RPMI7951 (cell line): ENCODE measurements at regions not wholly inside any gene's neighbourhood (a gene's known extent, or its start where the extent isn't known, plus 50 kb on each side); places are given as distances from the start of the nearest gene placed in this dataset.

ENCODE experiments used
- DNase-seq: peaks from one replicate; pipeline ENCODE4 v3.0.0-alpha.2; 2012; ENCODE audit warnings: low read depth

- no peak for DNase-seq
Observed at GRCh38 chr17:77379065-77379428, 238.3 kb downstream of the SEC14L1 start.

- no peak for DNase-seq
Observed at GRCh38 chr17:77379832-77380231, 239.1 kb downstream of the SEC14L1 start.

DNA sequence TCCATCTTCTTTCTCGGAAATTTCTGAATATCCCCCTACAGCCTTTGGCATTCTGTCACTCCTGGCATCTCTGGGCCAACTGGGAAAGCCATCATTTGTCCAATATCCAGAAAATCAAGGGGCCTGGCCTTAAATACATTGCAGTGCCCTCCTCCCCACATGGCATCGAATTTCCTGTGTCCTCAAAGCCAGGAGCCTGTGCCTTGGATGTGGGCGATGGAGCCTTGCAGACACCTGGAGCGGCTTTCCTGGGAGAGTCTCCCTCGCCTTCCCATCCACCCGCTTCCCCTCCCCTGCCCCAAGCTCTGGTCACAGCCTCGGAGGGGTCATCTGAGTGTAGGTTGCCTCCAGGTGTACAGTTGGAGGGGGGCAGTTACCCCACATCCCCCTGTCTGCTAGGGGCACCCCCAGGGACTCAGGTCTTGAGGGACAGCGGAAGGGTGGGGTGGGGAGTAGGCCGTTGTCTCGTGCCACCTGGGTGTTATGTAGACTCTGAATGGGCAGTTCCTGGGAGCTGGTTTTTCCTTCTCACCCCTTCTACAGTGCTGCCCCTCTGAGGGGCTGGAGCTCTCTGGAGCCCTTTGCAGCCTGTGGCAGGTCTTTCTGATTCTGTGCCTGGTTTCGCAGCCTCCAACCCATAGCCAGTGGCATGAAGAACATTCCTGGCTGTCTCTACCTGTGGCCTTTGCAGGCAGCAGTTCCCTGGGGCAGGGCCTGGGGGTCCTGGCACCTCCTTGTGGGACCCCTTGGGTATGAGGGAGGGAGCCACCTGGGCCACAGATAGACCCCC lies 239.8 kb downstream of the SEC14L1 start:
- no peak for DNase-seq

DNA sequence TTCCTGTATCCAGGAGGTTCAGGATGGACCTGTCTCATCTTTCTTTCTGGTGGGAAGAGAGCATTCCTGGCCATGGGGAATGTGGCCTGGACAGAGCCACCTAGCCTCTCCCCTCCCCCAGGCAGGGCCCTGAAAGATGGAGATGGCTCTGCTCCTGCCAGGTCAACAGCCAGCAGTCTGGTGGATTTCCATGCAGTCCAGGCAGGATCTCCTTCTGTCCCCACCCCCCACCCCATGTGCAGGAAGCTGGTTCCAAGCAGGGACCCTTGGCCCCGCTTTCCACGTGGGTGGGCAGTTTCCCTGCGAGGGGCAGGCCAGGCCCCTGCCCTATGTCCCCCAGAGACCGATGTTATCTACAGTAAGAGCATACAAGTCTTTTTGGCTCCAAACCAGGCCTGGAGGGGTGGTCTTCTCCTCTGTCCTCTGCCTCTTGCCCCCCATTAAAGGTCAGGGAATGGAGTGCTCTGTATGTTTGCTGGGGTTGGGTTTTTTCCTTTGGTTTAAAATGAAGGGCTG lies 240.5 kb downstream of the SEC14L1 start:
- no peak for DNase-seq

DNA sequence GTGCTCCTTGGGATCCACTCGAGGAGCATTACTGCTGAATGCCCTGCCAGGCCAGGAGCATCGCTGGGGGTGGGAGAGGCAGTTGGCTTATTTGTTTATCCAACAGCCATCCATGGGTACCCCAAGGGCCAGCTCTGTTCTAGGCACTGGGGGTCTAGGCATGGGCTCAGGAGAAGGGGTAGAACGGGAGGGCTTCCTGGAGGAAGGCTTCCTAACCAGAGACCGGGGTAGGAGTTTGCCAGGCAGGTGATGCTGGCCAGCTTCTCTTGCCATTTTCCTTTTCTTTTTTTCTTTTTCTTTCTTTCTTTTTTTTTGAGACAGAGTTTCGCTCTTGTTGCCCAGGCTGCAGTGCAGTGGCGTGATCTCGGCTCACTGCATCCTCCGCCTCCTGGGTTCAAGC lies 241.0 kb downstream of the SEC14L1 start:
- no peak for DNase-seq

- no peak for DNase-seq
Observed at GRCh38 chr17:77382356-77382911, 241.7 kb downstream of the SEC14L1 start.

- peak; percentile 36 for DNase-seq
Observed at GRCh38 chr17:77382966-77383612, 242.3 kb downstream of the SEC14L1 start.

GRCh38 chr17:77383613-77384608 lies 243.1 kb downstream of the SEC14L1 start:
- DNase-seq, result no peak

DNA sequence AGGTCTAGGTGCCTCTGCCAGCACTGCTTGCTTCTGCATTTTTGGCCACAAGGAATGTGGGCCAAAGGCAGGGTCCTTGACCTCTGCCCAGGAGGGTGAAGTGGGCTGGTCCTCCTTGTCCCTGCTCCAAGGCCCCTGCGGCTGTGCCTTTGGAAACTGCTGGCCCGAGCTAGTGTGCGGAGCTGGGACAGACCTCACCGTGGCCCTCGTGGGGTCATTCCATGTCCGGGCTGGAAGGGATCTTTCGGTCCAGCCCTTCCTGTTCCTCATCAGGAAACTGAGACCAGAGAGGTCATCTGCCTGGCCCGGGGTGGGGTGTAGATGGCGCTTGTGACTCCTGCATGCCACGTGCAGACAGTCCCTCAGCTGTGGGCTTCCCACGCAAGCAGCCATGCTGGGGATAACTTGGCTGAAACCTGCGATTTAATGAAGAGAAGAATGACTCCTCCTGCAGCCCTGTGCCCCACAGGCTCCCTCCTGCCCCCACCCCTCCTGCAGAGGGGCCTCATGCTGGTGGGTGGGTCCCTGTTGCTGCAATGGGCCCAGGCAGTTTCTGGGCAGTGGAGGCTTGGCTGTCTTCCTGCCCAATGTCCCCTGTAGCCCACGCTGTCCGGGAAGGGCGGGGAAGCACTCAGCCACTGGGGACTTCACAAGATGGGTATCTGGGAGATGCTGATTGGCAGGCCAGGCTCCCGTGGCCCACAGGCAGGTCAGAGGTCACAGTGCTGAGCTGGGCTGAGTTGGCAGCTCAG lies 245.2 kb downstream of the SEC14L1 start:
- DNase-seq, result no peak

DNA sequence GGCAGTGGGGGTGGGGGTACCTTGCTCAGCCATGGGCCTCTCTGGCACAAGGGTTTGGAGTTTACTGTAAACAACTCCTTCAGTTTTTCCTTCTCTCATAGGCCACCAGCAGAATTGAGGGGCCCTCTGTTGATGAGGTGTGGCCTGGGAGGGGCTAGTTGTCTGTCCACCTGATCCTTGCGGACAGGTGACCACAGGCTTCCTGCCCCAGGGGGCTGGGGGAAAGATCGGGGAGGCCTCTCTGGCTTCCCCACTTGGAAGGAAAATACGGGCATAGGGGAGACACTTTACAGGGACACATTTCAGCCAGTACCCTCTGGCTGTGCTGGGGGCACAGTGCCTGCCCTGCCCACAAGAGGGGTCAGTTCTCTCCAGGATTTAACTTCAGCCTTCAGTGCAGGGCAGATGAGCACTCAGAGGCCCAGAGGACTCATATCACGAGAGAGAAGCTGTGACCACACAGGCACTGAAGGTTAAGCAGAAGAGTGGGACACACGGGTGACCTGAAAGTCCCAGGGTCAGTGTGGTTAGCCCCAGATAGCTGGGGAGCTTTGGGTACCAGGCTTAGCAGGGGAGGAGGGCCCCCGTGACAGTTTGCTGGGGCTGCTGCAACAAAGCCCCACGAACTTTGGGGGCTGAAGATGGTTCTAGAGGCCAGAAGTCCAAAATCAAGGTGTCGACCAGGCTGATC lies 245.9 kb downstream of the SEC14L1 start:
- no peak for DNase-seq

DNA sequence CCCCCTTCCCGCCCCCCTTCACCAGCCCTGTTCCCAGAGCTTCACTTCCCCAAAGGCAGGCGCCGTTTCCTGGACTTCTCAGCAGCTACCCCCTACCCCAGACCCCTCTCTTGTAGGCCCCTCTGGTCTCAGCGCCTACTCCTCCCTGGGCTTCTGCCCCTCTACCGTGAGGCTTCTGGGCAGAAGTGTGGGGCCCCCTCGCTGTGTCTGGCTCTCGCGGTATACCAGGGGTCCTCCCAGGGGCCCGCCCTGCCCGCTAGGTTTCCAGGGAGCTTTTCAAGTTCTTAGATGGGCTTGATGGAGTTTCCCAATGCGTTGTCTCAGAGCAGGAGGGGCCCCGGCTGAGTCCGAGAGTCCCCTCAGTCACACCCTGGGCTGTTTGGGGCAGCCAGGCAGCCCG lies 247.1 kb downstream of the SEC14L1 start:
- no peak for DNase-seq

DNA sequence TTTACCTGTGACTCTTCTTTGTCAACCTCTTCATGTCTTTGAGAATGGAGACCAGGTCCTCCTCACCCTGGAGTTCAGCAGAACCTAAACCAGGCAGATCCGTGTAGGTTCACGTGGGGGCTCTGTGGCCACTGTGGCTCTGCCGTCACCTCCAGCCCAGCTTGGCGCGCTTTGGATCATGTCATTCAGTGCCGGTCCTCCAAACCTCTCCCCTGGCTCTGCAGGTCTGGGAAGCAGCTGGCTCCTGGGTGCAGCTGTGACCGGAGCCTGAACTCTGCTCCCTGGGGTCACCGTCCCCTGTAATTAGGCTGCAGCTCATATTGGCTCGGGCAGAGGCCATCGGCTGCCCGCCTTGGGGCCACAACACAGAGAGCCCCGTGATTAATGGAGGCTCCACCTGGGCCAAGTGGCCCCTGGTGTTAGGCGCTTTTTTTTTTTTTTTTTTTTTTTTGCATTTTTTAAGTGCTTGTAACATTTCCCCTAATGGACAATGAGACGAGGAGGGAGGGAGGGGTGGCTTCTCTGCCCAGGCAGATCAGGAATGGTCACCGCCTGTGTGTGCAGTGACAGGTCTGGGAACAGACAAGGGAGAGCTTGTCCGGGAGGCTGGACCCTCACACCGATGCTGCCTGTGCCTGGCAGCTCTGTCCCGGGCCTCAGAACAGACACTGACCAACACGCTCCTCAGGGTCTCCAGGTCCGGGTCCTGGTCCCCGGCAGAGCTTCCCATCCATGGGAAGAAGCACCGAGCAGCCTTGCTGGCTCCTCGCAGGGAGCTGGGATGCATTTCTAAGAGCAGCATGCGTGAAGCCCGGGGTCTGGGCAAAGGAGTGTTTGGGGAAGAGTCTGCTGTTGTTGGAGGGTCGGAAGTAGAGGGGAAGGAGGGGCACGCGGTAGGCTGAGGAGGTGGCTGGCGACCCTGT lies 247.9 kb downstream of the SEC14L1 start:
- DNase-seq, result no peak

DNA sequence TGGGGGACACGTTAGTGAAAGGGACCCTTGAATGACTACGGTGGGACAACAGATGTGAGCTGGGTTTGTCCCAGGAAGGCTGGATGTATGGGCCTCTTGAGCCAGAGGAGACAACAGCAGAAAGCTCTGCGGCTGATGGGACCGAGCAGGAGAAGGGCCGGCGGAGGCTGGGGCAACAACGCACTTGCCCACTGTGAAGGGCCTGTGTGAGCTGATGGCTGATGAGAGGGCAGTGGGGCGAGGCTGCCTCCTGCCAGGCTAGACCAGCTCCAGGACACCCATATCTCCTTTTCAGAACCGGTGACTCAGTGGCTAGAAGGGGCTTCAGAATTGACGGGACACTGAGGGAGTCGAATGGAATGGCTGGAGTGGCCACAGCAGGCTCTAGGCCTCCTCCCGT lies 250.1 kb downstream of the SEC14L1 start:
- no peak for DNase-seq

GRCh38 chr17:77391668-77392375 lies 251.1 kb downstream of the SEC14L1 start:
- DNase-seq, result peak; percentile 96

DNA sequence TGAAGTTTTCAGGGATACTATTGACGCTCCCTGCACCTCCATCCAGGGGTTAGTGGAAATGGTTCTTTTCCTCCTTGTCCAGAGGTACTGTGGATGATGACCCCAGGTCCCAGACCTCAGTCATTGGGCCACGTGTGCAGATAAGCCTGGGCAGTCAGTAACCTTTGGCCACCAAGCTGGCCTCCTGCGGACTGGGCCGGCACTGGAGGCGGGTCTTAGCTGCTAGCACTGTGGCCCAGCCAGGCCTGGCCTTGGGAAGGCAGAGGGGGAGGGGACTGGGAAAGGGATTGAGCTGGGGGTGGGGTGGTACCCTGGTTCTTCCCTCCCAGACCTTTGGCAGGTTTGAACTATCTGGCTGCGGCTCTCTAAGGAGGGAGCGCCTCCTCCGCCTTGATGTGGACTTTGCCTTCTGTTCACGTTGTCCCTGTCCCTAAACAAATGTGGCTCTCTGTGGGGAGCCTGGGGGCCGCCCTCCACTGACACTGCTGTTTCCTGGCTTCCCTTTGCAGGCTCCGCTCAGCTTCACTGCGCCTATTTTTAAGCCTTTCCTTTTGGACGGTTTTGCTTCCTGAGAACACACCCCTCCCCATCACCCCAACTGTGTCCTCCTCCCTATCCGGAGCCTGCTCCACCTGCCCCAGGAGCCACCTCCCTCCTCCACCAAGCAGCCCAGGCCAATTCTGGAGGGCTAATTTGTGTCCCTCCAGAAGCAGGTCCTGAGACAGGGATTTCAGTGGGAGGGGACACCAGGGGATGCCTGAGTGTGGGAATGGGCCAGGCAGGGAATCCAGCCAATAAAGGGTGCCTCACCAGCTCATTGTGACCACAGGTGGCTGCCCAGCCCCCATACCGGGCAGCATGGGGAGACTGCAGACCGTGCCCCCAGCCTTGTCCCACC lies 251.9 kb downstream of the SEC14L1 start:
- no peak for DNase-seq

DNA sequence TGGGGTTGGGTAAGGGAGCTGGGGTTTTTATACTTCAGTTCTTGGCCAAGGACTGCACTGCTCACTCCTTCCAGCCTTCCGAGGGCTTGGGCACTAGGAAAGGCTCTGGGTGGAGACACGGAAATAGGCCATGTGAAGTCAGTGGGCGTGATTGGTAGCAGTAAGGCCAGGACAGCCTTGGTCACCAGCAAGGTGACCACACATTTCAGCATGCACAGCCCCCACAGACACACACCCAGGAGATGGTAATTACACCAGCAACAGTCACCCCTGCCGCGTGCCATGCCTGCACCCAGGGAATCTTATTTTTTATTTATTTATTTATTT lies 252.5 kb downstream of the SEC14L1 start:
- DNase-seq, result no peak

DNA sequence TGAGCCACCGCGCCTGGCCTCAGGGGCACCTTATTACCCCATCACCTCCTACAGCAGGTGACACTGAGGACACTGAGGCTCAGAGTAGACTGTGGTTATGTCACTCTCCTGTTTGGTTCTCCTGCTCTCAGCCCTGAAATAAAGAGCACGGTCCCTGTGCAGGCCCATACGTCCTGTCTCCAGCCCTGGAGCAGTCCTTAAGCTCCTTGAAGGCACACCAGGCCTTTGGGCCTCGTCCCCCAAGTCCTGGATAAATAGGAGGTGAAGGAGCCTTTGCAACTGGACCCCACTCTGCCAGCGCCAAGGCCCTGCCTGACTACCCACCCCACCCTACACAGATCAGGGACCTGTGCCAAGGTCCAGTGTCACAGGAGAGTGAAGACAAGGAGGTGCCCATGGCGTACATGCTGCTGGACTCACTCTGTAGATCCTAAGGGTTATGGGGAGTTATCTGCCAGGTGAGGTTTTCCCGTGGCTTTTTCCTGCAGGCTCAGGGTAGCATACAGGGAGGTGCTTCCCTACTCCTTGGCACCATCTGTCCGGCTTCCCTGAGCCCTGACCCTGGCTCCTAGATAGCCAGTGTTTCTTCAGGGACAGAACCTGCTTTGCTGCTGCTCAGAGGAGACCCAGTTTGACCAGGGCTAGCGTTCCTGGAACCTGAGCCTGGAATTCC lies 253.2 kb downstream of the SEC14L1 start:
- no peak for DNase-seq
